GM23248 (cell line): ENCODE measurements at regions not wholly inside any gene's neighbourhood (a gene's known extent, or its start where the extent isn't known, plus 50 kb on each side); places are given as distances from the start of the nearest gene placed in this dataset.
"Not testable (repeated sequence)": the region's sequence is repeated elsewhere in the genome, so short reads cannot be mapped to it uniquely, and the experiment has no call there.

ENCODE experiments used
- DNase-seq: peaks from one replicate; pipeline ENCODE4 v3.0.0-alpha.2; 2015
- H2AFZ ChIP-seq: fragments of 200-600 bp; sonication (generic); 2 replicates; pipeline ENCODE4 v1.6.1; 2016; ENCODE audit warnings: antibody characterized with exemption
- H3F3A ChIP-seq: fragments of 200-600 bp; sonication (generic); 2 replicates; pipeline ENCODE4 v1.6.1; 2016; ENCODE audit warnings: mild to moderate bottlenecking, antibody characterized with exemption, mixed run types; ENCODE audit not compliant: insufficient read depth
- H3K27ac ChIP-seq: fragments of 200-600 bp; sonication (generic); 2 replicates; pipeline ENCODE4 v1.5.1; 2016; ENCODE audit warnings: mild to moderate bottlenecking
- H3K27me3 ChIP-seq: fragments of 200-600 bp; sonication (generic); replicated peaks from 2 replicates; pipeline ENCODE4 v1.6.1; 2016; ENCODE audit warnings: mild to moderate bottlenecking; ENCODE audit not compliant: insufficient read depth
- H3K36me3 ChIP-seq: fragments of 200-600 bp; sonication (generic); 2 replicates; pipeline ENCODE4 v1.6.1; 2016; ENCODE audit warnings: low read depth, mild to moderate bottlenecking
- H3K4me1 ChIP-seq: fragments of 200-600 bp; sonication (generic); 2 replicates; pipeline ENCODE4 v1.6.1; 2016; ENCODE audit warnings: mild to moderate bottlenecking; ENCODE audit not compliant: insufficient read depth
- H3K4me2 ChIP-seq: fragments of 200-600 bp; sonication (generic); one replicate; pipeline ENCODE4 v1.6.1; 2016; ENCODE audit warnings: mild to moderate bottlenecking; ENCODE audit not compliant: unreplicated experiment
- H3K4me3 ChIP-seq: fragments of 200-600 bp; sonication (generic); 2 replicates; pipeline ENCODE4 v1.5.1; 2016; ENCODE audit warnings: mild to moderate bottlenecking
- H3K79me2 ChIP-seq: fragments of 200-600 bp; sonication (generic); 2 replicates; pipeline ENCODE4 v1.6.1; 2016; ENCODE audit warnings: mild to moderate bottlenecking; ENCODE audit not compliant: insufficient read depth
- H3K9ac ChIP-seq: fragments of 200-600 bp; sonication (generic); 2 replicates; pipeline ENCODE4 v1.6.1; 2016; ENCODE audit warnings: mild to moderate bottlenecking
- H3K9me2 ChIP-seq: fragments of 200-600 bp; sonication (generic); 2 replicates; pipeline ENCODE4 v1.6.1; 2016; ENCODE audit warnings: mixed run types, mild to moderate bottlenecking, moderate library complexity; ENCODE audit not compliant: insufficient read depth
- H3K9me3 ChIP-seq: fragments of 200-600 bp; sonication (generic); one replicate; pipeline ENCODE4 v1.6.1; 2017; ENCODE audit warnings: low read depth
- H4K20me1 ChIP-seq: fragments of 200-600 bp; sonication (generic); 2 replicates; pipeline ENCODE4 v1.6.0; 2016; ENCODE audit not compliant: insufficient read depth
- EZH2 ChIP-seq: fragments of 200-600 bp; sonication (generic); IDR thresholded peaks from 2 replicates; pipeline ENCODE4 v1.6.1; 2018; ENCODE audit warnings: antibody characterized with exemption, mild to moderate bottlenecking; ENCODE audit not compliant: insufficient read depth, poor library complexity, severe bottlenecking
- EZH2phosphoT487 ChIP-seq: fragments of 200-600 bp; sonication (generic); IDR thresholded peaks from 2 replicates; pipeline ENCODE4 v1.6.1; 2018; ENCODE audit warnings: antibody characterized with exemption, moderate library complexity, mild to moderate bottlenecking, low read depth; ENCODE audit not compliant: insufficient read depth
- WGBS, 2 experiments: methylation state at CpG; one replicate each; pipeline ENCODE4 v1.1.6; 2015 to 2017; ENCODE audit warnings: low lambda C conversion rate in 2 of 2, low coverage in 1 of 2; ENCODE audit errors: missing lambda C conversion rate in 2 of 2; 5-methylcytosine and 5-hydroxymethylcytosine counted together
- in situ Hi-C: fragments of 300-500 bp; cut with MboI; formaldehyde crosslinking; loops from 2 replicates; pipeline ENCODE4 v1.15.0; 2020

- no peaks in the 10 kb centered on the region for H3F3A ChIP-seq
- WGBS, 2 experiments = 54 to 61% methylated on average over 6 of the region's 6 CpGs
- no peak overlapping the region for H2AFZ ChIP-seq
- H3K27me3 ChIP-seq = no peaks in the 10 kb centered on the region
- H4K20me1 ChIP-seq = no peaks in the 10 kb centered on the region
- H3K79me2 ChIP-seq = no peaks in the 10 kb centered on the region
- H3K36me3 ChIP-seq = no peaks in the 10 kb centered on the region
- no peak overlapping the region for H3K27ac ChIP-seq
- H3K4me3 ChIP-seq = no peak overlapping the region
- H3K4me2 ChIP-seq = no peak overlapping the region
- no peaks in the 10 kb centered on the region for H3K9me3 ChIP-seq
- TF ChIP-seq EZH2 (no peak), EZH2phosphoT487 (no peak)
- in situ Hi-C loops = no loop called here
- no peaks in the 10 kb centered on the region for H3K9me2 ChIP-seq
- H3K9ac ChIP-seq = no peak overlapping the region
- DNase-seq = no peak
- no peaks in the 10 kb centered on the region for H3K4me1 ChIP-seq
These were observed 236.7 kb downstream of the ASMT start for GRCh38 chrX:1851527-1851926.

GRCh38 chrX:1852082-1852481, 237.2 kb downstream of the ASMT start:
- Histone ChIP-seq H2AFZ (no peak overlapping the region), H3K9me2 (no peaks in the 10 kb centered on the region), H3K4me3 (no peak overlapping the region), H3K9me3 (no peaks in the 10 kb centered on the region), H3K9ac (no peak overlapping the region), H3K4me2 (no peak overlapping the region), H3F3A (no peaks in the 10 kb centered on the region), H3K79me2 (no peaks in the 10 kb centered on the region), H4K20me1 (no peaks in the 10 kb centered on the region), H3K27me3 (no peaks in the 10 kb centered on the region), H3K36me3 (no peaks in the 10 kb centered on the region), H3K27ac (no peak overlapping the region), H3K4me1 (no peaks in the 10 kb centered on the region)
- 58 to 64% methylated on average over 9 of the region's 9 CpGs for WGBS, 2 experiments
- in situ Hi-C loops = no loop called here
- DNase-seq = no peak
- TF ChIP-seq EZH2phosphoT487 (no peak), EZH2 (no peak)

- 18 to 76% methylated on average over 3 of the region's 3 CpGs for WGBS, 2 experiments
- Histone ChIP-seq H3K36me3 (no peaks in the 10 kb centered on the region), H3K9me2 (no peaks in the 10 kb centered on the region), H3F3A (no peaks in the 10 kb centered on the region), H2AFZ (no peak overlapping the region), H3K4me3 (no peak overlapping the region), H3K9ac (no peak overlapping the region), H3K27ac (no peak overlapping the region), H3K4me2 (no peak overlapping the region), H3K79me2 (no peaks in the 10 kb centered on the region), H4K20me1 (no peaks in the 10 kb centered on the region), H3K27me3 (no peaks in the 10 kb centered on the region), H3K4me1 (no peaks in the 10 kb centered on the region), H3K9me3 (no peaks in the 10 kb centered on the region)
- no peak for TF ChIP-seq EZH2
- no peak for TF ChIP-seq EZH2phosphoT487
- in situ Hi-C loops = no loop called here
- DNase-seq = no peak
These were observed 238.6 kb downstream of the ASMT start for GRCh38 chrX:1853447-1853846.

- TF ChIP-seq EZH2 (no peak), EZH2phosphoT487 (no peak)
- Histone ChIP-seq H3K27me3 (no peaks in the 10 kb centered on the region), H3K9ac (no peak overlapping the region), H3K36me3 (no peaks in the 10 kb centered on the region), H3K79me2 (no peaks in the 10 kb centered on the region), H3F3A (no peaks in the 10 kb centered on the region), H3K4me3 (no peak overlapping the region), H3K27ac (no peak overlapping the region), H3K9me3 (no peaks in the 10 kb centered on the region), H3K9me2 (no peaks in the 10 kb centered on the region), H4K20me1 (no peaks in the 10 kb centered on the region), H2AFZ (no peak overlapping the region), H3K4me2 (no peak overlapping the region), H3K4me1 (no peaks in the 10 kb centered on the region)
- in situ Hi-C loops = no loop called here
- no peak for DNase-seq
- WGBS, 2 experiments = 19 to 36% methylated on average over 3 of the region's 3 CpGs
These were observed 239.1 kb downstream of the ASMT start for GRCh38 chrX:1853916-1854315.

GRCh38 chrX:1854861-1855260, 240.0 kb downstream of the ASMT start:
- 55 to 59% methylated on average over 10 of the region's 10 CpGs for WGBS, 2 experiments
- not testable (repeated sequence) for H3K4me3 ChIP-seq

GRCh38 chrX:1859266-1859665, 244.4 kb downstream of the ASMT start:
- DNase-seq, H3K36me3 ChIP-seq, H3K27me3 ChIP-seq, H3K79me2 ChIP-seq, H3F3A ChIP-seq, in situ Hi-C loops, H2AFZ ChIP-seq, H3K4me1 ChIP-seq, H3K4me3 ChIP-seq, H3K9ac ChIP-seq, H3K9me2 ChIP-seq, H3K9me3 ChIP-seq, H3K27ac ChIP-seq, H3K4me2 ChIP-seq, H4K20me1 ChIP-seq: not testable (repeated sequence)
- WGBS, 2 experiments = 59 to 67% methylated on average over 5 of the region's 5 CpGs

More at GRCh38 chrX:1854861-1855260, 240.0 kb downstream of the ASMT start:
- H3K36me3 ChIP-seq, H3K4me2 ChIP-seq, H4K20me1 ChIP-seq, in situ Hi-C loops, H3K79me2 ChIP-seq, DNase-seq, H3K9me3 ChIP-seq, H3K27me3 ChIP-seq, H3F3A ChIP-seq, H3K9me2 ChIP-seq, H2AFZ ChIP-seq, H3K27ac ChIP-seq, H3K9ac ChIP-seq, H3K4me1 ChIP-seq: not testable (repeated sequence)
